CD4-positive, alpha-beta T cell (primary cell): ENCODE measurements at regions not wholly inside any gene's neighbourhood (a gene's known extent, or its start where the extent isn't known, plus 50 kb on each side); places are given as distances from the start of the nearest gene placed in this dataset.

Experiments used
- ATAC-seq: fragments of 200-7000 bp; cut with Tn5 transposase; one replicate; pipeline ENCODE4 v1.10.0; 2022; ENCODE audit warnings: mild to moderate bottlenecking; ENCODE audit not compliant: poor library complexity
- CTCF ChIA-PET: fragments of 350-600 bp; sonication (Branson Sonifier 250); formaldehyde crosslinking; loops from one replicate; lab custom pipeline; 2021; ENCODE audit warnings: antibody characterized with exemption, inconsistent platforms; lab: Charles Lee
- POLR2A ChIA-PET: fragments of 350-600 bp; sonication (Branson Sonifier 250); formaldehyde crosslinking; loops from one replicate; lab custom pipeline; 2021; ENCODE audit warnings: antibody characterized with exemption, inconsistent platforms; lab: Charles Lee
- DNase-seq, 14 experiments: peaks; one replicate each; pipeline ENCODE4 v3.0.0-alpha.2; 2013 to 2020; ENCODE audit warnings: mixed read lengths in 2 of 14
- H3K27ac ChIP-seq, 2 donors: one replicate each; pipeline versions ENCODE4 v1.5.1 to v1.7.0; 2013; ENCODE audit warnings: low read length in 2 of 2, low read depth in 1 of 2, mild to moderate bottlenecking in 1 of 2
- H3K27me3 ChIP-seq, 2 experiments: 1 replicate in 1 of 2; 2 replicates in 1 of 2; pipeline versions ENCODE4 v1.6.1 to v1.7.0; 2013; ENCODE audit warnings: low read length in 2 of 2, control low read depth in 1 of 2, mild to moderate bottlenecking in 1 of 2, moderate library complexity in 1 of 2; ENCODE audit not compliant: insufficient read depth in 2 of 2, control insufficient read depth in 1 of 2
- H3K36me3 ChIP-seq: one replicate; pipeline ENCODE4 v1.6.1; 2013; ENCODE audit warnings: low read length, control low read depth; ENCODE audit not compliant: insufficient read depth
- H3K4me1 ChIP-seq: one replicate; pipeline ENCODE4 v1.6.1; 2013; ENCODE audit warnings: low read length, control low read depth; ENCODE audit not compliant: insufficient read depth
- H3K4me3 ChIP-seq: one replicate; pipeline ENCODE4 v1.5.1; 2013; ENCODE audit warnings: mild to moderate bottlenecking, low read length, moderate library complexity
- H3K9me3 ChIP-seq, 2 experiments: 1 replicate in 1 of 2; 2 replicates in 1 of 2; pipeline versions ENCODE4 v1.6.1 to v1.7.0; 2013; ENCODE audit warnings: low read length in 2 of 2, mild to moderate bottlenecking in 2 of 2, control low read depth in 1 of 2, moderate library complexity in 1 of 2; ENCODE audit not compliant: control insufficient read depth in 1 of 2, insufficient read depth in 1 of 2
- H3K27ac Mint-ChIP-seq: one replicate; pipeline ENCODE4 v1.8.0; 2020; ENCODE audit warnings: mixed read lengths
- H3K27me3 Mint-ChIP-seq: one replicate; pipeline ENCODE4 v1.8.0; 2021; ENCODE audit warnings: mixed read lengths
- H3K36me3 Mint-ChIP-seq: one replicate; pipeline ENCODE4 v1.8.0; 2021; ENCODE audit warnings: low read depth, mixed read lengths
- H3K4me1 Mint-ChIP-seq: one replicate; pipeline ENCODE4 v1.8.0; 2021; ENCODE audit warnings: low read depth, mixed read lengths
- H3K4me3 Mint-ChIP-seq: one replicate; pipeline ENCODE4 v1.8.0; 2020; ENCODE audit warnings: mild to moderate bottlenecking, mixed read lengths
- H3K9me3 Mint-ChIP-seq: one replicate; pipeline ENCODE4 v1.8.0; 2020; ENCODE audit warnings: mixed read lengths
- CTCF ChIP-seq: fragments of 200-600 bp; IDR thresholded peaks from one replicate; pipeline ENCODE4 v1.8.0; 2022; ENCODE audit warnings: antibody characterized with exemption, mild to moderate bottlenecking
- intact Hi-C, 2 experiments: fragments of 100-400 bp; cut with DNase I in 1 of 2; cut with micrococcal nuclease in 1 of 2; formaldehyde crosslinking; loops; one replicate each; pipeline versions ENCODE4 v1.15.1 to v1.9.0; 2023 to 2025; cut with DNase I, micrococcal nuclease

DNA sequence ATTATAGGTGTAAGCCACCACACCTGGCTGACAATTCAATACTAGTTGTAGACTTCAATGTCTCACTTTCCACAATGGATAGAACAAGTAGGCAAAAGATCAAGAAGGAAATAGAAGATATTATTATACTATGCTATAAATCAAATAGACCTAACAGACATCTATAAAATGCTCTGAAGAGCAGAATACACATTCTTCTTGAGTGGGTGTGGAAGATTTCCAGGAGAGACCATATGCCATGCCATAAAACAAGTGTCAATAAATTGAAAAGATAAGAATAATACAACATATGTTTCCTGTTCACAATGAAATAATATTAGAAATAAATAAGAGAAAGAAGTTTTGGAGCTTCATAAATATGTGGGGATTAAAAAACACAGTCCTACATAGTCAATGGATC is 179.3 kb upstream of the AMOT start:
- H3K27ac ChIP-seq = no peak overlapping the region
- H3K9me3 ChIP-seq = no peaks in the 10 kb centered on the region
- H3K4me3 Mint-ChIP-seq = no peak overlapping the region
- no peak for TF ChIP-seq CTCF
- H3K4me1 Mint-ChIP-seq = no peaks in the 10 kb centered on the region
- intact Hi-C loops = no loop called here
- H3K27ac Mint-ChIP-seq = no peak overlapping the region
- ChIA-PET CTCF (no interaction called here), POLR2A (no interaction called here)
- no peaks in the 10 kb centered on the region for H3K36me3 Mint-ChIP-seq
- H3K4me3 ChIP-seq = no peak overlapping the region
- no peaks in the 10 kb centered on the region for H3K36me3 ChIP-seq
- ATAC-seq (no peak), DNase-seq (no peak)
- no peaks in the 10 kb centered on the region for H3K9me3 Mint-ChIP-seq
- no peaks in the 10 kb centered on the region for H3K27me3 ChIP-seq
- H3K4me1 ChIP-seq = no peaks in the 10 kb centered on the region
- H3K27me3 Mint-ChIP-seq = no peaks in the 10 kb centered on the region

GRCh38 chrX:113009837-113010236 is 169.2 kb upstream of the AMOT start:
- H3K4me1 ChIP-seq = no peaks in the 10 kb centered on the region
- no peaks in the 10 kb centered on the region for H3K27me3 Mint-ChIP-seq
- H3K9me3 Mint-ChIP-seq = no peaks in the 10 kb centered on the region
- no peaks in the 10 kb centered on the region for H3K36me3 ChIP-seq
- no peaks in the 10 kb centered on the region for H3K36me3 Mint-ChIP-seq
- no peak overlapping the region for H3K4me3 ChIP-seq
- no peak overlapping the region for H3K4me3 Mint-ChIP-seq
- H3K4me1 Mint-ChIP-seq = no peaks in the 10 kb centered on the region
- no peak for TF ChIP-seq CTCF
- H3K9me3 ChIP-seq = no peaks in the 10 kb centered on the region
- DNase-seq (no peak), ATAC-seq (no peak)
- POLR2A ChIA-PET = no interaction called here
- no peaks in the 10 kb centered on the region for H3K27me3 ChIP-seq
- H3K27ac Mint-ChIP-seq = no peak overlapping the region
- intact Hi-C loops = no loop called here
- CTCF ChIA-PET = no interaction called here
- no peak overlapping the region for H3K27ac ChIP-seq

- no peaks in the 10 kb centered on the region for H3K9me3 Mint-ChIP-seq
- DNase-seq (no peak), ATAC-seq (no peak)
- Histone ChIP-seq H3K4me3 (no peak overlapping the region), H3K4me1 (no peaks in the 10 kb centered on the region), H3K36me3 (no peaks in the 10 kb centered on the region), H3K9me3 (no peaks in the 10 kb centered on the region), H3K27me3 (no peaks in the 10 kb centered on the region), H3K27ac (no peak overlapping the region)
- POLR2A ChIA-PET = no interaction called here
- H3K27ac Mint-ChIP-seq = no peak overlapping the region
- H3K4me3 Mint-ChIP-seq = no peak overlapping the region
- CTCF ChIA-PET = no interaction called here
- no peak for TF ChIP-seq CTCF
- no peaks in the 10 kb centered on the region for H3K27me3 Mint-ChIP-seq
- intact Hi-C loops = no loop called here
- no peaks in the 10 kb centered on the region for H3K36me3 Mint-ChIP-seq
- H3K4me1 Mint-ChIP-seq = no peaks in the 10 kb centered on the region
Measured at GRCh38 chrX:113009029-113009428, 168.4 kb upstream of the AMOT start.
